HG03342 (cell line): ENCODE measurements at regions not wholly inside any gene's neighbourhood (a gene's known extent, or its start where the extent isn't known, plus 50 kb on each side); places are given as distances from the start of the nearest gene placed in this dataset.

ENCODE experiments used
- ATAC-seq: cut with Tn5 transposase; IDR thresholded peaks from one replicate; pipeline ENCODE4 v1.9.1; 2021; ENCODE audit warnings: mild to moderate bottlenecking, moderate library complexity; ENCODE audit not compliant: unreplicated experiment

DNA sequence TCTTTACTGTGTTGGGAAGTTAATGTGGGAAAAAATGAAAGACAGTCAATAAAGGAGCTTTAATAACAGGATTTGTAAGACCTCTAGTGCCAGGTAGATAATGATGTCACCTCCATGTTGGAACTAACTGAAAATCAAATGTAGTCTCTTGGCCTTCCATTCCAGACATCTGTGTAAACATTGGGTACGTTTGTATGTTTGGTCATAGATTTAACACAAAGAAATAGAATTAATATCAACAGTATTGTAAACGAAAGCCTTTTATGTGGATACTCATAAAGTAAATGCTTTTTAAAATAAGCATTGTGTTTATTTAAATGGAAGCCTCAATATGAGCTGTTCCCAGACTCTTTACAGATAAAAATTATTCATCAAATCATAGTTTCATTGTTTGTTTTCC lies 605.7 kb downstream of the METTL15 start:
- ATAC-seq, result no peak

DNA sequence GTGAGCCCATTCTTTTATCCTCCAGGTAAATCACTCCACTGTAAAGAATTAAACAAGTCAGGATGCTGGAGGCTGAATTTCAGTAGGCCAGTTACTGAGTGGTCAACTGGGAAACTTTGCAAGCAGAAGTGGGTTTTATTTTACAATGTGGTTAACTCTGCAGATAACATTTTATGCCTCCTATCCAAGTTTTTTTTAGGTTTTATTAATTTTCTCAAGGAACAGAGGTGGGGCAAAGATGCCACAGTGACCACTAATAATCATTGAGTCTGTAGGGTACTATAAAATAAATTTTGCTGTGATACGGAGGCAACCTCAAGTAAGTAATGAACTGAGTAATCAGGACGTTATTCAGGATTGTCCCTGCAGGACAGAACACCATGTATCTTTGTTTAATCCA lies 599.9 kb downstream of the METTL15 start:
- no peak for ATAC-seq

DNA sequence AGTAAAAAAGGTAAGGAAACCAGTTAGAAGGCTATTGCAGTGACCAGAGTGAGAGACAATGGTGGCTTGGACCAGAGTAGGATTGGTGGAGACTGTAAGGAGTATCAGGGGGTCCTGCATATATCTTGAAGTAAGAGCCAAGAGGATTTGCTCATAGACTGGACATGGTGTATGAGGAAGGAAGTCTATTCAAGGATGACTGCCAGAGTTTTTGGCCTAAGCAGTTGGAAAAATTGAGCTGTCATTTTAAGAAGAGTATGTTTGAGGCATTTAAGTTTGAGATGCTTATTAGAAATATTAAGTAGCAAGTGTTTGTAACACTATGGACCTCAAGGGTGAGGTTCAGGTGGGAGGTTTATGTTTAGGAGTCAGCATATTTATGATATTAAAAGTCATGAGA lies 596.6 kb downstream of the METTL15 start:
- ATAC-seq, result no peak

DNA sequence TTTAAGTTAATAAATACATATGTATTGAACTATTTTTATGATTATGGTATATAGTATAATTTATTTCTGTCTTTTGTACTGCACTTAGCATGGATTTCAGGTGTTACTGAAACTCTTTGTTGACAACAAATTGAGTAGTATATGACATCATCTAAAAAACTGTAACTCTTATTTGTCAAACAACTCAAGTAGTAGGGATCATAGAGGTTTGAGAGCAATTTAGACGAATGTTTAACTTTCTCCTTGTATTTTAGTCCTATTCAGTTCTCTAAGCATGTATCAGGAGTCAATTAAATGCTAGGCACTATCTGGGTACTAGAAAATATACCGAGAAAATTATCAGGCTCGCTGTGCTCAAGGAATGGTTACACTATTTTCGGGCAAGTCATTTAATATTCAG lies 595.2 kb downstream of the METTL15 start:
- no peak for ATAC-seq

DNA sequence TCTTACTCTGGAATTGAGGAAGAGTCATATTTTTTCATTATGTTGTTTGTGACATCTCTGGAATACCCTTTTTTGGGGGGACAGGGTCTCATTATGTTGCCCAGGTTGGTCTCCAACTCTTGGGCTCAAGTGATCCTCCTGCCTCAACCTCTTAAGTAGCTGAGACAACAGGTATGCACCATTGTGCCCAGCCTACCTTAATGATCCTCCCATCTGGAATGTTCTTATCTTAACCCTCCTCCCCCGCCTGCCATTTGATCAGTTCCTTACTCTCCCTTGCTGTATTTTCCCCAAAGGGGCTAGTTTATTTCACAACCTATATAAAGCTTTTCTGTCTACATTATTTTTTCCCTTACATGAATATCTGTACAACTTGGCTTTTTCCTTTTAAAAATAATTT lies 594.7 kb downstream of the METTL15 start:
- no peak for ATAC-seq

DNA sequence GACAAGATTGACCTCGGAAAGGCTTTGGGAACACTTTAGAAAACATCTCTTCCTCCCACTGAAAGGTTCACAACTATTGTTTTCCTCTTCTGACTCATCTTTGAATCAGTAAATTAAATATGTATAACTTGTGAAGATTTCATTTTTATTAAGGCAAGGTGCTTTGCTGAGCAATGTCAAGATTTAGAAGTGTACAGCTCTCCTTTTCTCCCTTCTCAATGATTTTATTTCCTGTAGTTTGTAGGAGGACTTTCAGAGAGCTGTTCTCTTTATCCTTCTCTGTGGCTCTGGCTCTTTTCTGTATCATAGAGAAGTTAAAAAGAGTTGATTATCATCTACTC lies 594.2 kb downstream of the METTL15 start:
- no peak for ATAC-seq

DNA sequence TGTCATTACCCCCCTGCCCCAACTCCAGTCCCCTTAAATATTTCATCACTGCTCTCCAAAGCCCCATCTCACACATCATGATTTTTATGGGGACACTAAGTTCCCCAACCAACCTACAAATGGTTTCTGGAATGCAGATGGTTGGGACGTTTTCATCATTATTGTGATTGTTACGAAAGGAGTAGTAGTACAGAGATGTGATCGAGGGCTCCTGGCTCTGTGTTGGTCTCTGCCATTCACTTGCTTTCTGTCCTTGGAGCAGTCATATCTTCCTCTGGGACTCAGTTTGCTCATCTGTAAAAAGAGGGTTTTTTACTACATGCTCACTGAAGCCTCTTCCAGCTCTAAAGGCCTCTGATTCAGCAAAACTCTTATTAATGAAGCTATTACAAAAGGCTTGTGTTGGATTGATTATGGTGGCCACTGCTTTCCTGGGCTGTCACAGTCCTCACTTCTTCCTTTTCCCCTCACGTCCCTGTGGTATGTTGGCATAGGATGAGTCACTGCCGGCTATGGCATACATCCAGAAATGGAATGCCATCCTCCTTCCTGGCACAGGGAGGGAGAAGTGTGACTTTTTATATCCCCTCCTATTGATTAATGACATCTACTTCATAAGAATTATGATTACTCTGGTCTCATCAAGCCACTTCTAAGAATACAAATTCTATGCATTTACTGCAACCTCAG lies 593.7 kb downstream of the METTL15 start:
- ATAC-seq, result no peak

DNA sequence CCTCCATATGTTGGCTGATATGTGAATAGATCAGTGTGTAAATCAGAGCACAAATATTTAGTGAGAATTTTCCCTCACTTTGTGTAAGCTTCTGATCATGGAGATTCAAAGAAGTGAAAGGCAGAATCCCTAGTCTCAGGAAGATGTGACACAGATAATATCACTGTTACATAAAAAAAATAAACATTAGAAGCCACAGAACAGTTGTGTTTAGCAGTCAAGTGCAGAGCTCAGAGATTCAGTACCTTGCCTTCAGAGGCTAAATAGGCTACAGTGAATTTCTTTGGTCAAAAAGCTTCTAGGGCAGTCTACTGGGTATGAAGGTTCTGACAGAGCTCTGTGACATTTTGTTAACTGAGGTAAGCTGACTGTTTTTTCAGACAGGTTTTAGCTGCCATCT lies 591.5 kb downstream of the METTL15 start:
- no peak for ATAC-seq

DNA sequence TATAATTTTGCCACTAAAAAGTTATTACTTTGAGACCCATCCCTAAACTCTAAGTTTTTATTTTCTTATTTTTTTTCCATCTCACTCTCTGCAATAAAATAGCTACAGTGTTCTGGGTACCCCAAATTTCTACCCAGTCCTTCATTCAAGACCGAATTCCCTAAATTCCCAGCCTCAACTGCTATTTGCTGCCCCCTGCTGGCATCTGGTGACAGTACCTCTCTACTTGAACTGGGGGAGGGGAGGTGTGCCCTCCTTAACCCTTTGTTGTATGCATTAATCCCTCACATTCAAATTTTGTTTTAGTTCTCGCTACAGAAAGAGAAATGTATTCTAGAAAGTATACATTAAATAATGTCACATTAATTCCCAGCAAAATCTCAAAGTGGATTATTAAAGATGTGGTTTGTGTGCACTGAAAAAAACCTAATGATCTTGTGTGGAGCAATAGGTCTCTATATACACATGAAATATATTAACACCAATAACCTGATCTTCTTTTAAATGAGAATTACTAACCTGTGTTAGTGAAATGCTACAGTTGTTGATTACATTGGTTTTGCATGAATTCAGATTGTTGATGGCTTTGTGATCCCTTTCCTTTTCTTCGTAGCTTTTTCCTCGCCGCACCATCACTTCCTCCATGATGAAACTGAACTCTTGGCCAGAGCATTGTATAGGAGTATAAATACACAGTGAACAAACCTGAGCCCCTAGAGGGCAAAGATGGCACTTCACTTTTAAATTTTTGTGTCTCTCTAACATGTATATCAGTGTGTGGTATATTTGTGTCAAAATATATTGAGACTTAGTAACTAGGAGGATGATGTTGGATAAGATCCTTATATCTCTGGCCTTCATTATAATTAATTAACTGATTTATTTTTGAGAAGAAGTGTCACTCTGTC lies 590.0 kb downstream of the METTL15 start:
- ATAC-seq, result peak; percentile 70

DNA sequence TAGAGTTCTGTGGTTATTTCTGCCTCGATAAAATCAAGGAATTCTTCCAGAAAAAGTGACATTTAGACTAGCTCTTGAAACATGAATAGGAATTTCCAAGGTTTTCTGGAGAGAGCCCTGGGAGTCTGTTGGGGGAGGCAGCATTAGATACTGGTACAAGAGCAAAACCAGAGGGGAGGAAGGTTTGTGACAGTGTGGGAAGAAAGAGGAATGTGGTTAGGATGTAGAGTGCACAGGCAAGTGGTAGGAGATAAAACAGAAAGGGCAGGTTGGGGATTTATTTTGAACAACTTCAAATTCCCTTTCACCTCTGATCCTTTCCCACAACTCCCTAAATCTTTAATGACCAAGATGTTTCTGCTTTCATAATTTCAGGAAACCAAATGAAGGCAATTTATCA lies 588.4 kb downstream of the METTL15 start:
- ATAC-seq, result no peak

DNA sequence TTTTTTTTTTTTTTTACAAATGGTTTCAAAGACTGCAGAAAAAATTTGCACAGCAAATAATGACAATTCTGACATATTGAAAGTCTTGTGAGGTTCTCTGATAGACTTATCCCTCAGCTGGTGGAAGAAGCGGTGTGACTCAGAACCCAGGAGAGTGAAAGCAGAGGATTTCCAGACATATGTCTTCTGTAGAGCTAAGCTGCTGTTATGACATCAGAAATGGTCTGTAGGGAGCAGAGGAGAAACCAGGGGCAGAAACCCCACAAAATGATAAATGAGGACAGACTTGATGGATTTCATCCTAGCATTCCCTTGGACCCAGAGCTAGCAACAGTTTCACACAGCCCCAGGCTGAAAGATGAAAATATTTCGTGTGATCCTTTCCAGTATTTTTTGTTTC lies 582.6 kb downstream of the METTL15 start:
- no peak for ATAC-seq

DNA sequence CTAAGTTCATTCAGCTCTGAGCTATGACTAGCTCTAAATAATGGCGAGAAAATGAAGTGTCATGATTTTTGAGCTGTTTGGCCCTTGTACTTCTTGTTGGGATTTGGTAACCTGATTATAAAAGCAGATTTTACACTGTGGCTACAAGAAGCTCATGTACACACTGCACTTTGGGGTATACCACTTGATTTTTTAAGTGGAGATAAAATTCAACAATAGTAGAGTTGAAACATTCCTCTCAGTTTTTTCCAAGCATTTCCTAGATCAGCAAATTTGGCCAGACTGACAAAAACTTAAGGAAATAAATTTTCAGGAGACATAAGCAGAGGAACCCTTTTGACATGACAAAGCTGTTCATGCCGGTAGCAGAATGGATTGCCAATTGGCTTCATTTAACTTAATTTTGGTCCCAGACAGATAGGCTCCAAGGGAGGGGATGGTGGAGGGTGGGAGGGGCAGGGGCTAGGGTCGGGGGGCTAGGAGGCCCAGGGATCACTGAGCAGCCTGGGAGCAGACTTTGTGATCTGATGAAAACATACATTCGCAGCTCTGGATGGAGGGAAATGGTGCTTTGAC lies 575.9 kb downstream of the METTL15 start:
- ATAC-seq, result no peak

DNA sequence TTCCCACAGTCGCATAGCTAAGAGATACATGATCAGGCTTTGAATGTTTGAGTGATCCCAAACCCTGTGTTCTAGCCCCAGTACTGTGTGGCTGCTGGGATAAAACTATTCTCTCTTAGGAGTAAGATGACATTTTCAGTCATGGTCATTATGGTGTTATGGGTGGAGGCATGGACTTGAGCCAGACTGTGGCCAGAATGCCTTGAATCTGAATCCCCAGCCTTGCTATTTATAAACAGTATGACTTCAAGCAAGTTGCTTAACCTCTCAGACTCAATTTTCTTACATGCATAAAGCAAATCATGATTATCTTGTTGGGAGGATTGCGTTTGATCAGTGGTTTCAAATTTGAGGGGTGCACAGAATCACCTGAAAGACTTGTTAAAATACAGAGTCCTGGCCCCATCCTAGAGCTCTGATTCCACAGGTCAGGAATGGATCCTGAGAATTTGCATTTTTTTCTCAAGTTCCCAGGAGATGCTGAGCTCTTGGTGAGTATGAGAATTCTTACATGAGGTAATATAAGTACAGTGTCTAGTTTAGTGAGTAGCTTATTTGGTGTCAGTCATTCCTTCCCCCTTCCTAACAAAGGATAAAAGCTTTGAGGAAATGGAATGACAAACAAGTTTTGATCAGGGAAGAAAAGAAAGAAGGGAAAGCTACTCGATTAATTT lies 571.7 kb downstream of the METTL15 start:
- ATAC-seq, result no peak

DNA sequence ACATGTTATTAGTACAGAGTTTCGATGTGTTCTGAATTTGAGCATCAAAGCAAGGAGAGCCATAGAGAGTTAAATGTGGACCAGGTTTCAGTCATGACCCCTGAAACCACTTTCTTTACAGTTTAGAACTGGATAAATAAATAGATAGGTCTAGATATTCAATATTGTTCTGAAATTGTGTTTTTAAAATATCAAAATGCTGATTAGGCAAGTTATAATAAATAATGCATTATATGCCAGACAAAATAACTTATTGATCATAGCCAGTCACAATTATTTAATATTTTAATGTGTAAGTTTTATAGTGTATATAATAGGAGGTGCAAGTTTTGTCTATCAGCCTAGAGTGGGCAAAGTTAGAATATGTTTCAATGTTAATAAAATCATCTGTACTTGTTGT lies 569.5 kb downstream of the METTL15 start:
- ATAC-seq, result no peak

DNA sequence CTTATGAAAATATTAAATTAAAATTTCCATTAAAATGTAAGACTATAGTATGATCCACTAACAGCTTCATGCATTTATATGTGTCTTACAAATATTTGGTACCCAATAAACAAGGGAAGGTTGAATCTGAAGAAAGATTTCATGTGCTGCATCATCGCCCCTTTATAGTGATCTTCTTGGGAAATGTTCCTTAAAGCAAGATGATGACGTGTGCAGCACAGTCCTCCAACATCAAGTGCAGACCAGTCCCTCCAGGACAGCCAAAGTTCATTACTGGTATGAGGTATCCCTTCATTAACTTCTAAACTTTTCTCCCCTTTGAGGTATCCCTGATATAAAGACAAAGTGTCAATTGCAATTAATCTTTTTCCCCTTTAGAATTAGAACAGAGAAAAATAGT lies 567.0 kb downstream of the METTL15 start:
- no peak for ATAC-seq

DNA sequence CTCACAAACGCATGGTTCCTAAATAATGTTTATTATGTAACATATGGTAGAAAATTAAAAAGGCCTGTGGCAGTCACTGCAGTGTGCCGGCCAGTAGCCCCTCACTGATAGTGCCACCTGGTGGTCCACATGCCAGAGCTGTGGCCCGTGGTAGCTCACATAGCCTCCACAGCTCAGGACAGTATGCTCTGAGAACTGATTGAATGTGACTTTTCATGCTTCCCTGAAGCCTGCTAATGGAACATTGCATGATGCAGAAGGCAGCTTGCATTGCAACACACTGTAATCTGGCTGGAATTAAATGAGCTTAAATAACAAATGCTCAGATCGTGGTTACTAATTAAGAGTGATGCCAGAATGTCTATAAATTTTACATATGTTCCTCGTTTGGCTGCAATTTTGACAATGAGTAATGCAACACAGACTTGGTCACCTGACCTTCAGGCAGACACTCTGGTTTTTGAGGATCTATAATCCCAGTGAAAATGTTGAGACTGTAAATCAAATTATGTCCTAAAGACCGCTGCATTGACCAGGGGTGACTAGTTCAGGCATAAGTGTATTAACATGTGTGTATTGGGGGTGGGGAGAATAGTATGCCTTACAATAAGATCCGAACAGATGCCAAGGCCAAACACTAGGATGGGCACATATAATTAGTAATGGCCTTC lies 566.4 kb downstream of the METTL15 start:
- no peak for ATAC-seq

DNA sequence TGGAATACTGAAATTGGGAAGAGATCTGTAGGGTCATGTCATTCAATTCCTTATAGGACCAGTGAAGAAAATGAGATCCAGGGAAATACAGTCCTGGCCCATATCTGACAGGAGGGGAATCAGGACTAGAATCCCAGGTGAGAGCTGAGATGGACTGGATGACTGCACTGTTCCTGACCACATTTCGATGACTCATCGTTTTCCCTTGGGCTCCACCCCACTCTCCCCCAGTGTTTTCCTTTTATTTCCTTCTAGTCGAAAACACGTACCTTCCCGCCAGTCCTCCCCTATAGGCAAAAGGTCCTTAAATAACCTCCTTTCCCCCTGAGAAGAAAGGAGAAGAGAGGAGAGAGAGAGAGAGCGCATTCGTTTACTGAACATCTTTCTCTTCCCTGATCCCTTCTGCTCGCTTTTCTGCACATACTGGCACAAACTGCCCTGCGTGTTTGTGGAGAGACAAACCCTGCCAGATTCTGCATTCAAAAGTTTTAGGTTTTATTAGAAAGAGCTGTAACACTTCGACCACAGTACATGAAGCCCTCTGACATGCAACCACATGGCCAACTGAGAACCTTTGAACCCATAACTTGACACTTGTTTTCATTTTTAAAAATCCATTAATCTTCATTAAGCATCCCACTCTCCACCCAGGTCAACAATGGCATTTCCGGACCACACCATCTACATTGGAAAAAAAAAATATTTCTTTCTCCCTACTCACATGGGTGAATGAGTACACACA lies 565.7 kb downstream of the METTL15 start:
- no peak for ATAC-seq

DNA sequence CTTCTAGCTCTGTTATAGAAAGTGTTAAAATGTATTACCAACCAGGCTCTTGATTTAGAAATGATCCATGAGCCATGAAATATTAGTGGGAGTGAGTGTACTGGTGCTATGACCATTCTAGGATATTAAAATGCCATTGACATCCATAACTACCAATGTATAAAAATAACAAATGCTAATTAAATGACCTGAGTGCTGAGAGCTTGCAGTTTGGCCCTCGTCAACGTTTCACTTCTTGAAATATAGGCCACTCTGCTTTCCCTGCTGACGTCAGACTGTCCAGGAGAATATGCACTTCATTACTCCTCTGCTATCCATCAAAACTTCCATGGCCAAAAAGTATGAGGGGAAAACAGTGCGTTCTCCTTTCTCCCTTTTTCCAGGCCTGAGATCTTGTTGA lies 563.1 kb downstream of the METTL15 start:
- no peak for ATAC-seq

DNA sequence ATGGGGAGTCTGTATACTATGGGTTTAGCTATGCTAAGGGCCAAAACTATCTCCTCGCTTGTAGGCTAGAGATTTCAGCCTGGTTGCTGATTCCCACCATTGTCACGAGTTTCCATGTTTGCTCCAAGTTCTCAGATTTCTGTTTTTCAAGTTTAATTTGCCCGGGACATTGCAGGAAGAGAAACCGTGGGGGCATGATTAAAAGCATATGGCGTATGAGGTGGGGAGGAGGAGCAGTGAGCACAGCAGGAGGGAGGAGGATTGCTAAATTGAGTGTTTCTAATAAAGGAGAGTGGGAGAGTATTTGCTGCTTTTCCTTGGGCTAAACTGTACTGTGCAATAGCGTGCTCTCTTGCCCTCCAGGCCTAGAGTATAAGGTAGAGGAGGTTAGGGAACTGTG lies 558.4 kb downstream of the METTL15 start:
- ATAC-seq, result no peak

DNA sequence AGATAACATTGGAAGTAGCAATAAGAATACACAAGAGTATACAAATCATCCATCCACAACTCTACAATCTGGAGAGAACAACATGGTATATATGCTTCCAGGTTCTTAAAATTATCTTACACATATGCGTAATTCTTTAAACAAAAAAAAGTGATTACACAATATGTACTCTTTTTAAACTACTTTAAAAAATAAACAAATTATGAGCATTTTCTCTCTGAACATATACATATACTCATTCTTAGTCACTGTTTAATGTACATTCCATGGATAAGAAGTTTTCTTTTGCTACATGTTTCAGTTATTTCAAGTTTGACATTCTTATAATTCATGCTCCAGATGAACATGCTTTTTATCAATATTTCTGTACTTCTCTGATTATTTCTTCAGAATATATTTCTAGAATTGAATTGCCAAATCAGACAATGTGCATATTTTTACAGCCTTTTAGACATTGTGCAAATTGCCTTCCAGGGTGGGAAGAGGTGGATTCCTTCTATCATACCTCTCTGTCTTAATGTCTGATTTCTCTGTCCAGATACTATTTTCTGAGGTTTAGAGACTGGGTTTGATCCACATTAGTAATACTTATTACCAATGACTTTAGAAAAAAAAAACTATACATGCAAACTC lies 551.6 kb downstream of the METTL15 start:
- ATAC-seq, result no peak
